ENCODE measurements at regions not wholly inside any gene's neighbourhood (a gene's known extent, or its start where the extent isn't known, plus 50 kb on each side); places are given as distances from the start of the nearest gene placed in this dataset.

- TF ChIP-seq EP300 (IDR thresholded peaks at IDR 0.05; ENCODE audit: low read depth) (no peak), POLR2A (IDR thresholded peaks at IDR 0.05) (no peak)
Observed at GRCh38 chr15:69920221-69920620, 177.5 kb downstream of the TLE3 start.
